Small intestine (tissue), 7 donors: ENCODE measurements at regions not wholly inside any gene's neighbourhood (a gene's known extent, or its start where the extent isn't known, plus 50 kb on each side); places are given as distances from the start of the nearest gene placed in this dataset.

ENCODE experiments used
- DNase-seq, 2 donors: peaks; one replicate each; pipeline versions ENCODE4 v3.0.0 to v3.0.0-alpha.2; 2013
- FAIRE-seq: peaks from 2 replicates; lab custom pipeline; 2012; peaks lifted over from hg19 to GRCh38; lab: Jason Lieb, UNC
- H3K27ac ChIP-seq, 3 donors: one replicate each; pipeline ENCODE4 v1.5.1; 2013; ENCODE audit warnings: low read length in 2 of 3, mild to moderate bottlenecking in 2 of 3, control low read depth in 1 of 3, inconsistent platforms in 1 of 3, low read depth in 1 of 3, moderate library complexity in 1 of 3
- H3K27me3 ChIP-seq, 3 donors: one replicate each; pipeline ENCODE4 v1.6.1; 2013; ENCODE audit warnings: low read length in 3 of 3, inconsistent platforms in 1 of 3; ENCODE audit not compliant: control insufficient read depth in 3 of 3, insufficient read depth in 3 of 3
- H3K36me3 ChIP-seq, 3 donors: one replicate each; pipeline ENCODE4 v1.6.1; 2013; ENCODE audit warnings: low read length in 3 of 3, inconsistent platforms in 1 of 3, low read depth in 1 of 3, mild to moderate bottlenecking in 1 of 3, moderate library complexity in 1 of 3; ENCODE audit not compliant: control insufficient read depth in 3 of 3, insufficient read depth in 2 of 3
- H3K4me1 ChIP-seq, 3 donors: one replicate each; pipeline ENCODE4 v1.6.1; 2013; ENCODE audit warnings: low read length in 2 of 3, inconsistent platforms in 1 of 3, low read depth in 1 of 3, mild to moderate bottlenecking in 1 of 3, moderate library complexity in 1 of 3; ENCODE audit not compliant: control insufficient read depth in 3 of 3, insufficient read depth in 2 of 3
- H3K4me3 ChIP-seq, 3 donors: one replicate each; pipeline ENCODE4 v1.5.1; 2013; ENCODE audit warnings: low read length in 3 of 3, control low read depth in 1 of 3, inconsistent platforms in 1 of 3, low read depth in 1 of 3, mild to moderate bottlenecking in 1 of 3, moderate library complexity in 1 of 3
- H3K9me3 ChIP-seq, 2 donors: one replicate each; pipeline ENCODE4 v1.6.1; 2013; ENCODE audit warnings: low read depth in 1 of 2, low read length in 1 of 2; ENCODE audit not compliant: control insufficient read depth in 2 of 2, insufficient read depth in 1 of 2
- WGBS, 3 donors: extraction: QIAGEN DNeasy Blood & Tissue Kit; methylation state at CpG; one replicate each; pipeline ENCODE4 v1.1.7; 2013; 5-methylcytosine and 5-hydroxymethylcytosine counted together
- donor health status: healthy with polysubstance abuse.
- donor health status: control.
- donor health status: control.
- donor health status: Bipolar disorder and iron deficiency.
- donor health status: healthy.

- H3K9me3 ChIP-seq: no peaks in the 10 kb centered on the region
- H3K4me3 ChIP-seq: no peak overlapping the region
- no peak overlapping the region for H3K27ac ChIP-seq
- no peak for DNase-seq
- no peak for FAIRE-seq
- 77 to 87% (median 80%) methylated on average over 2 of the region's 2 CpGs for WGBS, 3 donors
- H3K4me1 ChIP-seq: no peaks in the 10 kb centered on the region
- no peaks in the 10 kb centered on the region for H3K36me3 ChIP-seq
- no peaks in the 10 kb centered on the region for H3K27me3 ChIP-seq
Observed at GRCh38 chr2:150702791-150703190, 215.3 kb upstream of the RND3 start.

- Histone ChIP-seq H3K27me3 (no peaks in the 10 kb centered on the region), H3K4me1 (no peaks in the 10 kb centered on the region), H3K36me3 (no peaks in the 10 kb centered on the region), H3K9me3 (no peaks in the 10 kb centered on the region), H3K4me3 (no peak overlapping the region), H3K27ac (no peak overlapping the region)
- DNase-seq (no peak), FAIRE-seq (no peak)
- WGBS, 3 donors: 84 to 88% (median 86%) methylated on average over 5 of the region's 5 CpGs
Observed at GRCh38 chr2:150700666-150701580, 213.5 kb upstream of the RND3 start.

- no peak for DNase-seq
- Histone ChIP-seq H3K36me3 (no peaks in the 10 kb centered on the region), H3K9me3 (no peaks in the 10 kb centered on the region), H3K4me1 (no peaks in the 10 kb centered on the region), H3K27me3 (no peaks in the 10 kb centered on the region), H3K27ac (no peak overlapping the region), H3K4me3 (no peak overlapping the region)
- FAIRE-seq: no peak
- 37 to 80% (median 56%) methylated on average over 1 of the region's 1 CpG for WGBS, 3 donors
Observed at GRCh38 chr2:150699218-150699617, 211.8 kb upstream of the RND3 start.

GRCh38 chr2:150698016-150698661 is 210.7 kb upstream of the RND3 start:
- H3K27me3 ChIP-seq: no peaks in the 10 kb centered on the region
- no peaks in the 10 kb centered on the region for H3K36me3 ChIP-seq
- H3K27ac ChIP-seq: no peak overlapping the region
- WGBS, 3 donors: 62 to 75% (median 69%) methylated on average over 2 of the region's 2 CpGs
- H3K4me3 ChIP-seq: no peak overlapping the region
- no peaks in the 10 kb centered on the region for H3K9me3 ChIP-seq
- no peak for FAIRE-seq
- no peaks in the 10 kb centered on the region for H3K4me1 ChIP-seq
- DNase-seq: no peak

GRCh38 chr2:150697596-150697995 is 210.1 kb upstream of the RND3 start:
- 78 to 91% (median 81%) methylated on average over 2 of the region's 2 CpGs for WGBS, 3 donors
- DNase-seq: no peak
- H3K4me1 ChIP-seq: no peaks in the 10 kb centered on the region

GRCh38 chr2:150695451-150696135 is 208.1 kb upstream of the RND3 start:
- FAIRE-seq (no peak), DNase-seq (no peak)
- Histone ChIP-seq H3K36me3 (no peaks in the 10 kb centered on the region), H3K9me3 (peaks cover 0 to 1% of the 10 kb centered on the region in 2 donors), H3K27ac (no peak overlapping the region), H3K27me3 (no peaks in the 10 kb centered on the region), H3K4me1 (no peaks in the 10 kb centered on the region), H3K4me3 (no peak overlapping the region)
- 53 to 71% (median 66%) methylated on average over 3 of the region's 3 CpGs for WGBS, 3 donors

More at GRCh38 chr2:150697596-150697995, 210.1 kb upstream of the RND3 start:
- H3K9me3 ChIP-seq: no peaks in the 10 kb centered on the region
- no peak for FAIRE-seq
- no peaks in the 10 kb centered on the region for H3K27me3 ChIP-seq
- no peak overlapping the region for H3K27ac ChIP-seq
- H3K36me3 ChIP-seq: no peaks in the 10 kb centered on the region
- H3K4me3 ChIP-seq: no peak overlapping the region

GRCh38 chr2:150693556-150693955 is 206.1 kb upstream of the RND3 start:
- Histone ChIP-seq H3K36me3 (no peaks in the 10 kb centered on the region), H3K9me3 (peaks cover 0 to 1% of the 10 kb centered on the region in 2 donors), H3K4me1 (no peaks in the 10 kb centered on the region), H3K27ac (no peak overlapping the region), H3K27me3 (peaks cover 0 to 2% (median 0%) of the 10 kb centered on the region in 3 donors), H3K4me3 (no peak overlapping the region)
- DNase-seq (no peak), FAIRE-seq (no peak)
- 81 to 88% (median 85%) methylated on average over 2 of the region's 2 CpGs for WGBS, 3 donors

GRCh38 chr2:150690870-150691269 is 203.4 kb upstream of the RND3 start:
- Histone ChIP-seq H3K4me1 (no peaks in the 10 kb centered on the region), H3K36me3 (no peaks in the 10 kb centered on the region), H3K4me3 (no peak overlapping the region), H3K9me3 (peaks cover 0 to 1% of the 10 kb centered on the region in 2 donors), H3K27ac (no peak overlapping the region), H3K27me3 (peaks cover 0 to 2% (median 0%) of the 10 kb centered on the region in 3 donors)
- FAIRE-seq (no peak), DNase-seq (no peak)
- WGBS, 3 donors: 73 to 84% (median 78%) methylated on average over 1 of the region's 1 CpG
